ENCODE measurements at regions not wholly inside any gene's neighbourhood (a gene's known extent, or its start where the extent isn't known, plus 50 kb on each side); places are given as distances from the start of the nearest gene placed in this dataset.

GRCh38 chr6:110547266-110547964, 71.0 kb upstream of the SLC22A16 start:
- TF ChIP-seq CTCF (IDR thresholded peaks at IDR 0.05), result no peak
- TF ChIP-seq EP300 (IDR thresholded peaks at IDR 0.05), result no peak
- no peak for TF ChIP-seq POLR2A (IDR thresholded peaks at IDR 0.05; ENCODE audit: low read depth)
- no peak for TF ChIP-seq POLR2AphosphoS5 (IDR thresholded peaks at IDR 0.05)

Data from esophagus muscularis mucosa (tissue), 4 donors.